Mesendoderm (in vitro differentiated cells): ENCODE measurements at regions not wholly inside any gene's neighbourhood (a gene's known extent, or its start where the extent isn't known, plus 50 kb on each side); places are given as distances from the start of the nearest gene placed in this dataset.

Experiments
- DNase-seq: peaks from one replicate; pipeline ENCODE4 v3.0.0; 2013
- H2AK5ac ChIP-seq: 2 replicates; pipeline ENCODE4 v1.6.1; 2013; ENCODE audit warnings: low read length, inconsistent platforms
- H2BK120ac ChIP-seq: 2 replicates; pipeline ENCODE4 v1.6.1; 2013; ENCODE audit warnings: low read depth, mild to moderate bottlenecking, low read length, moderate library complexity, mixed read lengths
- H2BK15ac ChIP-seq: replicated peaks from 2 replicates; pipeline ENCODE4 v1.6.1; 2013; ENCODE audit warnings: low read depth, mild to moderate bottlenecking, moderate library complexity
- H2BK5ac ChIP-seq: 2 replicates; pipeline ENCODE4 v1.6.1; 2013; ENCODE audit warnings: low read length, inconsistent platforms
- H3K18ac ChIP-seq: 2 replicates; pipeline ENCODE4 v1.6.1; 2013; ENCODE audit warnings: mild to moderate bottlenecking, low read length, mixed read lengths
- H3K23ac ChIP-seq: one replicate; pipeline ENCODE4 v1.6.1; 2013; ENCODE audit warnings: low read length
- H3K27ac ChIP-seq: 2 replicates; pipeline ENCODE4 v1.5.1; 2013; ENCODE audit warnings: low read depth, mild to moderate bottlenecking, inconsistent platforms, low read length, moderate library complexity
- H3K27me3 ChIP-seq: 2 replicates; pipeline ENCODE4 v1.6.1; 2013; ENCODE audit warnings: low read length, control low read depth, mild to moderate bottlenecking, inconsistent platforms; ENCODE audit not compliant: insufficient read depth, poor library complexity
- H3K36me3 ChIP-seq: 2 replicates; pipeline ENCODE4 v1.6.1; 2013; ENCODE audit warnings: low read length, inconsistent platforms; ENCODE audit not compliant: control insufficient read depth, insufficient read depth
- H3K4ac ChIP-seq: one replicate; pipeline ENCODE4 v1.6.1; 2013; ENCODE audit warnings: low read depth, mild to moderate bottlenecking, low read length, moderate library complexity
- H3K4me1 ChIP-seq: 2 replicates; pipeline ENCODE4 v1.6.1; 2013; ENCODE audit warnings: low read depth, low read length, inconsistent platforms; ENCODE audit not compliant: control insufficient read depth
- H3K4me2 ChIP-seq: 2 replicates; pipeline ENCODE4 v1.6.1; 2013; ENCODE audit warnings: low read length
- H3K4me3 ChIP-seq: 2 replicates; pipeline ENCODE4 v1.5.1; 2013; ENCODE audit warnings: mild to moderate bottlenecking, low read length
- H3K56ac ChIP-seq: one replicate; pipeline ENCODE4 v1.6.1; 2013; ENCODE audit warnings: low read length
- H3K79me1 ChIP-seq: 2 replicates; pipeline ENCODE4 v1.6.1; 2013; ENCODE audit warnings: low read length, inconsistent platforms
- H3K79me2 ChIP-seq: 2 replicates; pipeline ENCODE4 v1.6.1; 2013; ENCODE audit warnings: mild to moderate bottlenecking, low read length; ENCODE audit not compliant: control insufficient read depth, insufficient read depth
- H3K9ac ChIP-seq: 2 replicates; pipeline ENCODE4 v1.6.1; 2013; ENCODE audit warnings: low read length, inconsistent platforms
- H4K5ac ChIP-seq: one replicate; pipeline ENCODE4 v1.6.1; 2013; ENCODE audit warnings: low read length
- H4K8ac ChIP-seq: one replicate; pipeline ENCODE4 v1.6.1; 2013; ENCODE audit warnings: low read depth, mild to moderate bottlenecking, control low read depth, low read length, moderate library complexity
- WGBS: extraction: QIAGEN DNeasy Blood & Tissue Kit; methylation state at CpG from one replicate; pipeline ENCODE4 v1.1.7; 2013; ENCODE audit warnings: low lambda C conversion rate, missing lambda C conversion rate; ENCODE audit not compliant: insufficient coverage; ENCODE audit errors: extremely low coverage; 5-methylcytosine and 5-hydroxymethylcytosine counted together

- Histone ChIP-seq H3K4me2 (no peak overlapping the region), H3K23ac (no peak overlapping the region), H3K27me3 (no peaks in the 10 kb centered on the region), H3K27ac (no peak overlapping the region), H3K18ac (no peak overlapping the region), H3K4ac (no peak overlapping the region), H4K8ac (no peak overlapping the region), H2AK5ac (no peak overlapping the region), H2BK15ac (no peak overlapping the region), H3K9ac (no peak overlapping the region), H3K79me2 (no peaks in the 10 kb centered on the region), H3K79me1 (no peaks in the 10 kb centered on the region), H4K5ac (no peak overlapping the region), H3K4me1 (no peaks in the 10 kb centered on the region), H2BK120ac (no peak overlapping the region), H3K36me3 (no peaks in the 10 kb centered on the region), H3K4me3 (no peak overlapping the region), H3K56ac (no peak overlapping the region), H2BK5ac (no peak overlapping the region)
- DNase-seq: no peak
- WGBS: no CpG with 5 or more reads among the region's 2 CpGs
Observed at GRCh38 chr6:109242029-109242428, 140.2 kb downstream of the CD164 start.

GRCh38 chr6:109241199-109241598, 141.1 kb downstream of the CD164 start:
- Histone ChIP-seq H3K27me3 (no peaks in the 10 kb centered on the region), H3K4me3 (no peak overlapping the region), H3K79me2 (no peaks in the 10 kb centered on the region), H3K23ac (no peak overlapping the region), H3K56ac (no peak overlapping the region), H4K5ac (no peak overlapping the region), H3K4me2 (no peak overlapping the region), H3K36me3 (no peaks in the 10 kb centered on the region), H2BK120ac (no peak overlapping the region), H3K79me1 (no peaks in the 10 kb centered on the region), H3K4me1 (no peaks in the 10 kb centered on the region), H3K18ac (no peak overlapping the region), H4K8ac (no peak overlapping the region), H3K9ac (no peak overlapping the region), H3K4ac (no peak overlapping the region), H2BK15ac (no peak overlapping the region), H2BK5ac (no peak overlapping the region), H2AK5ac (no peak overlapping the region), H3K27ac (no peak overlapping the region)
- DNase-seq: no peak
- no CpG with 5 or more reads among the region's 2 CpGs for WGBS

- Histone ChIP-seq H3K4me2 (no peak overlapping the region), H3K36me3 (no peaks in the 10 kb centered on the region), H3K4me3 (no peak overlapping the region), H4K5ac (no peak overlapping the region), H3K27me3 (no peaks in the 10 kb centered on the region), H4K8ac (no peak overlapping the region), H3K79me2 (no peaks in the 10 kb centered on the region), H3K4me1 (no peaks in the 10 kb centered on the region), H2AK5ac (no peak overlapping the region), H3K9ac (no peak overlapping the region), H3K79me1 (no peaks in the 10 kb centered on the region), H3K23ac (no peak overlapping the region), H3K56ac (no peak overlapping the region), H2BK15ac (no peak overlapping the region), H3K18ac (no peak overlapping the region), H3K4ac (no peak overlapping the region), H2BK5ac (no peak overlapping the region), H3K27ac (no peak overlapping the region), H2BK120ac (no peak overlapping the region)
- WGBS: no CpG with 5 or more reads among the region's 7 CpGs
- DNase-seq: no peak
Observed at GRCh38 chr6:109240370-109241084, 141.7 kb downstream of the CD164 start.

GRCh38 chr6:109239651-109240321, 142.5 kb downstream of the CD164 start:
- Histone ChIP-seq H3K27ac (no peak overlapping the region), H2BK120ac (no peak overlapping the region), H3K23ac (no peak overlapping the region), H2AK5ac (no peak overlapping the region), H2BK5ac (no peak overlapping the region), H3K4me1 (no peaks in the 10 kb centered on the region), H3K4ac (no peak overlapping the region), H3K36me3 (no peaks in the 10 kb centered on the region), H3K9ac (no peak overlapping the region), H3K56ac (no peak overlapping the region), H3K79me1 (no peaks in the 10 kb centered on the region), H3K18ac (no peak overlapping the region), H4K5ac (no peak overlapping the region), H3K27me3 (no peaks in the 10 kb centered on the region), H4K8ac (no peak overlapping the region), H3K4me2 (no peak overlapping the region), H3K79me2 (no peaks in the 10 kb centered on the region), H3K4me3 (no peak overlapping the region), H2BK15ac (no peak overlapping the region)
- WGBS: no CpG with 5 or more reads among the region's 9 CpGs
- no peak for DNase-seq

- Histone ChIP-seq H3K4me2 (no peak overlapping the region), H3K27me3 (no peaks in the 10 kb centered on the region), H3K27ac (no peak overlapping the region), H4K8ac (no peak overlapping the region), H2BK15ac (no peak overlapping the region), H2BK120ac (no peak overlapping the region), H4K5ac (no peak overlapping the region), H3K4me1 (no peaks in the 10 kb centered on the region), H3K36me3 (no peaks in the 10 kb centered on the region), H3K4ac (no peak overlapping the region), H3K4me3 (no peak overlapping the region), H3K79me2 (no peaks in the 10 kb centered on the region), H3K18ac (no peak overlapping the region), H3K56ac (no peak overlapping the region), H3K9ac (no peak overlapping the region), H2AK5ac (no peak overlapping the region), H3K23ac (no peak overlapping the region), H3K79me1 (no peaks in the 10 kb centered on the region), H2BK5ac (no peak overlapping the region)
- no CpG with 5 or more reads among the region's 2 CpGs for WGBS
- no peak for DNase-seq
Observed at GRCh38 chr6:109239160-109239559, 143.1 kb downstream of the CD164 start.
